PC-9 (cell line): ENCODE measurements at regions not wholly inside any gene's neighbourhood (a gene's known extent, or its start where the extent isn't known, plus 50 kb on each side); places are given as distances from the start of the nearest gene placed in this dataset.

Experiments
- BruUV-seq: library from RNA; stranded (reverse); fragments of 400-500 nt; replicated peaks from 2 replicates; lab custom pipeline; 2021; lab: Mats Ljungman, UMichigan
- CTCF ChIA-PET: fragments of 300-600 bp; sonication (Branson Sonifier 250); formaldehyde crosslinking; loops from one replicate; lab custom pipeline; 2022; ENCODE audit warnings: antibody characterized with exemption; lab: Charles Lee
- POLR2A ChIA-PET: fragments of 300-600 bp; sonication (Branson Sonifier 250); formaldehyde crosslinking; loops from one replicate; lab custom pipeline; 2022; ENCODE audit warnings: antibody characterized with exemption; ENCODE audit not compliant: unreplicated experiment; lab: Charles Lee
- DNase-seq, 2 experiments: peaks; one replicate each; pipeline versions ENCODE4 v3.0.0 to v3.0.0-alpha.2; 2015 to 2022; ENCODE audit warnings: mixed read lengths in 1 of 2
- H2AFZ ChIP-seq: fragments of 200-600 bp; sonication (generic); 2 replicates; pipeline ENCODE4 v1.8.1; 2017; ENCODE audit warnings: antibody characterized with exemption
- H3F3A ChIP-seq: fragments of 200-600 bp; sonication (generic); 2 replicates; pipeline ENCODE4 v1.8.1; 2017; ENCODE audit warnings: antibody characterized with exemption, mild to moderate bottlenecking, low read depth; ENCODE audit not compliant: insufficient read depth
- H3K27ac ChIP-seq: fragments of 200-600 bp; sonication (generic); 2 replicates; pipeline ENCODE4 v1.6.1; 2016; ENCODE audit warnings: mixed run types
- H3K27me3 ChIP-seq: fragments of 200-600 bp; sonication (generic); 2 replicates; pipeline ENCODE4 v1.6.1; 2016; ENCODE audit warnings: low read depth, mixed run types; ENCODE audit not compliant: insufficient read depth
- H3K36me3 ChIP-seq: fragments of 200-600 bp; sonication (generic); 2 replicates; pipeline ENCODE4 v1.6.1; 2016; ENCODE audit warnings: low read depth, mixed run types
- H3K4me1 ChIP-seq: fragments of 200-600 bp; sonication (generic); replicated peaks from 2 replicates; pipeline ENCODE4 v1.6.1; 2016; ENCODE audit warnings: mixed run types; ENCODE audit not compliant: insufficient read depth
- H3K4me2 ChIP-seq: fragments of 200-600 bp; sonication (generic); 2 replicates; pipeline ENCODE4 v1.6.1; 2017; ENCODE audit warnings: mixed run types
- H3K4me3 ChIP-seq: fragments of 200-600 bp; sonication (generic); 2 replicates; pipeline ENCODE4 v1.6.1; 2016; ENCODE audit warnings: mixed run types
- H3K79me2 ChIP-seq: fragments of 200-600 bp; sonication (generic); 2 replicates; pipeline ENCODE4 v1.6.1; 2017; ENCODE audit warnings: low read depth, mixed run types
- H3K9me2 ChIP-seq: fragments of 200-600 bp; sonication (generic); 2 replicates; pipeline ENCODE4 v1.8.1; 2017; ENCODE audit warnings: mild to moderate bottlenecking; ENCODE audit not compliant: insufficient read depth
- H3K9me3 ChIP-seq: fragments of 200-600 bp; sonication (generic); 2 replicates; pipeline ENCODE4 v1.8.1; 2016; ENCODE audit warnings: low read depth; ENCODE audit not compliant: insufficient read depth
- H4K20me1 ChIP-seq: fragments of 200-600 bp; sonication (generic); 2 replicates; pipeline ENCODE4 v1.8.1; 2017; ENCODE audit not compliant: insufficient read depth
- EZH2 ChIP-seq: fragments of 200-600 bp; sonication (generic); IDR thresholded peaks from 2 replicates; pipeline ENCODE4 v1.8.0; 2017; ENCODE audit warnings: antibody characterized with exemption, low read depth
- intact Hi-C: fragments of 100-400 bp; cut with micrococcal nuclease; formaldehyde crosslinking; loops from one replicate; pipeline ENCODE4 v1.10.0; 2022; ENCODE audit not compliant: unreplicated experiment
- TF ChIP-seq, protein P1 (sequence below): fragments of 200-600 bp; sonication (generic); conservative IDR thresholded peaks from 2 replicates; pipeline ENCODE4 v1.6.1; 2017; ENCODE audit warnings: mixed run types, antibody characterized with exemption, mild to moderate bottlenecking, moderate library complexity

DNA sequence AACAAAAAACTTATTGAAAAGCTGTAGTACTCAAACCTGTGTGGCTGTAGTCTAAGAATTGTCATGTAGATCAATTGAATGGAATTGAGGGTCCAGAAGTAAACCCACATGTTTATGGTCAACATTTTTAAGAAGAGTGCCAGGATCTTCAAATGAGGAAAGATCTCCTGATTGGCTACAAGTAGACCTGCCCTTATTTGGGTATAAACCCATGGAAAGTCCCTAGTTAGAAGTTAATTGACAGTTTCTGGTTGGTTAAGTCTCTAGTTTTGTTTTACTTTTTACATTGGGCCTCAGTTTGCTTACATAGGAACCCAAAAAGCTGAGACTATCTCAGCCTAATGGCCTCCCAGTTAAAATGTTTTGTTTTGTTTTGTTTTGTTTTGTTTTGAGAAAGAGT lies 91.9 kb upstream of the RESF1 start:
- Histone ChIP-seq H3K36me3 (no peaks in the 10 kb centered on the region), H3K4me2 (no peak overlapping the region), H3K4me3 (no peak overlapping the region), H3K9me3 (no peaks in the 10 kb centered on the region), H4K20me1 (no peaks in the 10 kb centered on the region; the same call in 1 of the 2 replicates), H3K27me3 (no peaks in the 10 kb centered on the region), H3K4me1 (no peaks in the 10 kb centered on the region), H3K79me2 (no peaks in the 10 kb centered on the region), H3F3A (no peaks in the 10 kb centered on the region), H2AFZ (no peak overlapping the region), H3K27ac (no peak overlapping the region), H3K9me2 (no peaks in the 10 kb centered on the region)
- ChIA-PET POLR2A (no interaction called here), CTCF (interaction anchor here (0.6 kb wide), 1 partner anchor 810 kb away, joined by 3 read pairs; no protein-coding TSS in a partner anchor)
- BruUV-seq, result no TSS peak
- DNase-seq, result no peak
- intact Hi-C loops, result no loop called here
- no peak for TF ChIP-seq EZH2
- TF ChIP-seq, protein P1, sequence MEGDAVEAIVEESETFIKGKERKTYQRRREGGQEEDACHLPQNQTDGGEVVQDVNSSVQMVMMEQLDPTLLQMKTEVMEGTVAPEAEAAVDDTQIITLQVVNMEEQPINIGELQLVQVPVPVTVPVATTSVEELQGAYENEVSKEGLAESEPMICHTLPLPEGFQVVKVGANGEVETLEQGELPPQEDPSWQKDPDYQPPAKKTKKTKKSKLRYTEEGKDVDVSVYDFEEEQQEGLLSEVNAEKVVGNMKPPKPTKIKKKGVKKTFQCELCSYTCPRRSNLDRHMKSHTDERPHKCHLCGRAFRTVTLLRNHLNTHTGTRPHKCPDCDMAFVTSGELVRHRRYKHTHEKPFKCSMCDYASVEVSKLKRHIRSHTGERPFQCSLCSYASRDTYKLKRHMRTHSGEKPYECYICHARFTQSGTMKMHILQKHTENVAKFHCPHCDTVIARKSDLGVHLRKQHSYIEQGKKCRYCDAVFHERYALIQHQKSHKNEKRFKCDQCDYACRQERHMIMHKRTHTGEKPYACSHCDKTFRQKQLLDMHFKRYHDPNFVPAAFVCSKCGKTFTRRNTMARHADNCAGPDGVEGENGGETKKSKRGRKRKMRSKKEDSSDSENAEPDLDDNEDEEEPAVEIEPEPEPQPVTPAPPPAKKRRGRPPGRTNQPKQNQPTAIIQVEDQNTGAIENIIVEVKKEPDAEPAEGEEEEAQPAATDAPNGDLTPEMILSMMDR, result no peak

DNA sequence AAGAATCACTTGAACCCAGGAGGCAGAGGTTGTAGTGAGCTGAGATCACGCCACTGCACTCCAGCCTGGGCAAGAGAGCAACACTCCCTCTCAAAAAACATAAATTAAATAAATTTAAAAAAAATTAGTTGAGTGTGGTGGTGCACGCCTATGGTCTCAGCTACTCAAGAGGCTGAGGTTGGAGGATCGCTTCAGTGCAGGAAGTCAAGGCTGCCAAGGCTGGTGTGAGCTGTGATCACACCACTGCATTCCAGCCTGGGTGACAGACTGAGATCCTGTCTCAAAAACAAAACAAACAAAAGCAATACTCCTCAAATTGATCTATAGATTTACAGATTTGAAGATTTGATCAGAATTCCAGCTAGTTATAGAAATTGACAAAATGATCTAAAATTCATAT lies 92.7 kb upstream of the RESF1 start:
- DNase-seq, result no peak
- BruUV-seq, result no TSS peak
- H3K27me3 ChIP-seq, result no peaks in the 10 kb centered on the region
- no peaks in the 10 kb centered on the region for H3K9me3 ChIP-seq
- H3K4me2 ChIP-seq, result no peak overlapping the region
- no peaks in the 10 kb centered on the region; the same call in 1 of the 2 replicates for H4K20me1 ChIP-seq
- TF ChIP-seq, protein P1, result no peak
- H3K4me1 ChIP-seq, result no peaks in the 10 kb centered on the region
- no peak overlapping the region for H3K4me3 ChIP-seq
- intact Hi-C loops, result no loop called here
- H3K79me2 ChIP-seq, result no peaks in the 10 kb centered on the region
- no peaks in the 10 kb centered on the region for H3K36me3 ChIP-seq
- H3K9me2 ChIP-seq, result no peaks in the 10 kb centered on the region
- POLR2A ChIA-PET, result no interaction called here
- H3K27ac ChIP-seq, result no peak overlapping the region
- H3F3A ChIP-seq, result no peaks in the 10 kb centered on the region
- CTCF ChIA-PET, result no interaction called here
- no peak overlapping the region for H2AFZ ChIP-seq

GRCh38 chr12:31865023-31865422 lies 94.2 kb upstream of the RESF1 start:
- Histone ChIP-seq H4K20me1 (no peaks in the 10 kb centered on the region; the same call in 1 of the 2 replicates), H3K9me2 (no peaks in the 10 kb centered on the region), H3K9me3 (no peaks in the 10 kb centered on the region), H3K27me3 (no peaks in the 10 kb centered on the region), H3K27ac (no peak overlapping the region), H3K4me1 (no peaks in the 10 kb centered on the region), H3K4me2 (no peak overlapping the region), H3K4me3 (no peak overlapping the region), H3K79me2 (no peaks in the 10 kb centered on the region), H2AFZ (no peak overlapping the region), H3F3A (no peaks in the 10 kb centered on the region), H3K36me3 (no peaks in the 10 kb centered on the region)
- intact Hi-C loops, result no loop called here
- ChIA-PET POLR2A (no interaction called here), CTCF (interaction anchor here (0.6 kb wide), 1 partner anchor 162 kb away, joined by 10 read pairs; no protein-coding TSS in a partner anchor)
- no peak for DNase-seq
- no TSS peak for BruUV-seq
- TF ChIP-seq, protein P1, result no peak
